ENCODE measurements at regions not wholly inside any gene's neighbourhood (a gene's known extent, or its start where the extent isn't known, plus 50 kb on each side); places are given as distances from the start of the nearest gene placed in this dataset.
A peak's percentile ranks its signal among the peaks of the same experiment; 100 is the strongest.

- DNase-seq (ENCODE audit: low spot score), result no peak
Measured at GRCh38 chr10:129397198-129397974, 69.7 kb upstream of the MGMT start.

DNA sequence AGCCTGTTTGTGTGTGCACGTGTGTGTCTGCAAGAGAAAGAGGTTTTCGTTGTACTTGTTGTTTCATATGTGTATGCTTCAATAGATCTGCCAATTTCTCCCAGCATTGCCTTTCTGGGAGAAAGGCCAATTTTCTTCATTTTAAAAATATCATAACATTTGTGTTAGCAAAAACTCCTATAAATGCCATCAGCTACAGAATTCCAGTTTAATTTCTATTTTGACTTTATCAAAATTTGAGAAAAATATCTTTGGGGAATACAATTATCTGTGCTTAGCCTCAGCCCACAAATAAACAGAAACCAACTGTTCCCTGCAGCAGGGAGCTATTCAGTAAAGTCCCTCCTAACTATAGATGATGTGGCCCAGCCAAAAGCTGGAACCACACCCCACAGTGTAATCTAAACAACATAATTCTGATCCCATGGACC, 68.3 kb upstream of the MGMT start:
- DNase-seq (ENCODE audit: low spot score), result peak; percentile 20

GRCh38 chr10:129400426-129400825, 66.6 kb upstream of the MGMT start:
- DNase-seq (ENCODE audit: low spot score), result no peak

GRCh38 chr10:129402459-129402858, 64.6 kb upstream of the MGMT start:
- no peak for DNase-seq (ENCODE audit: low spot score)

- DNase-seq (ENCODE audit: low spot score), result no peak
Measured at GRCh38 chr10:129404091-129404490, 63.0 kb upstream of the MGMT start.

DNA sequence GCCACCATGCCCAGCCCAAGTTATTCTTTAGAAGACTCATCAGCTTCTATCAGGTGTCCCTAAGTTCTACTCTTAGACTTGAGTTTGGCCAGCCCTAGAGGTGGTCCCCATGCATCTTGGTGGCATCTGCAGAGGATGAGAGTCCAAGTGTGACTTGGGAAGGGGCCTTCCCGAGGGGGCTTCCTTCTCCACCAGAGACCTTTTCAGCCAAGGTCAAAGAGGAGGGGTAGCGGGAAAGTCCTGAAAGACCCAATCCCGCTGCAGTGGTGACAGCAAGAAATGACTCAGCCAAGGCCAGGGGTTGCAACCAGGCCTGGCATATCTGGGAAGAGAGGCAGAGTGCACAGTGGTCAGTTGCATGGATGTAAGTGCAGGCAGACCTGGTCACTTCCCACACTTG, 61.7 kb upstream of the MGMT start:
- no peak for DNase-seq (ENCODE audit: low spot score)

- no peak for DNase-seq (ENCODE audit: low spot score)
Measured at GRCh38 chr10:129410688-129411392, 56.2 kb upstream of the MGMT start.

- no peak for DNase-seq (ENCODE audit: low spot score)
Measured at GRCh38 chr10:129411393-129411705, 55.7 kb upstream of the MGMT start.

DNA sequence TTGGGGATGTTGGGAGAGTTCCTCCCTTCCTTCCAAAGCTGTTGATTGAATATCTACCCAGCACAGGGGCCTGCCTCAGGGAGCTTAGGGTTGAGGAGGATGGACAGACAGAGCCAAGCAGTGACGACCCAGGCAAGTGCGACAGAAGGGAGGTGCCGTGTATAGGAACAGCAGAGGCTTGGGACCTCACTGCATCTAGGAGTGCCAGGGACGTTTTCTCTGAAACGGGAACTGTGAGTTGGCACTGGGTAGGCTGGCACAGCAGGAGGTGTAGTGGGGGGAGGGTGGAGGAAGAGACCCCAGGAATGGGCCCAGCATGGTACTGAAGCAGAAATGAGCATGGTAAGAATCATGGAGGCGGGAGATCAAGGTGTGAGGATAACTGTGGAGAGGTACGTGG, 55.3 kb upstream of the MGMT start:
- no peak for DNase-seq (ENCODE audit: low spot score)

DNA sequence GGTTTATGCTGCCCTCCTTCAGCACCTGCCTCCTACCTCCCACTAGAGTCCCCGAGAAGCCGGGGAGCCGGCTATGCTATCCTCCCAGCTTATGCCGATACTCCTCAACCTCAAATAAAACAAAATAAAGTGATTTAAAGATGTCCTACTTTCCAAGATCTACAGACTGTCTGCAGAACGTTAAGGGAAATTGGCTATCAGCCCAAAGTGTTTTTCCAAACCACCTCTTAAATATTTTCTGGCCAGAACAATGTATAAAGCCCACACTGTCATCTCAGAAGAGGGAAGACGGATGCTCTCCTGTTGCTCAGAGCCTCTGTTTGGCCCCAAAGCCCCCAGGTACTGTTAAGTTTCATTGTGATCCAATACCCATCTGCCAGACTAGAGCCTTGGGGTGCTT, 54.0 kb upstream of the MGMT start:
- no peak for DNase-seq (ENCODE audit: low spot score)

DNA sequence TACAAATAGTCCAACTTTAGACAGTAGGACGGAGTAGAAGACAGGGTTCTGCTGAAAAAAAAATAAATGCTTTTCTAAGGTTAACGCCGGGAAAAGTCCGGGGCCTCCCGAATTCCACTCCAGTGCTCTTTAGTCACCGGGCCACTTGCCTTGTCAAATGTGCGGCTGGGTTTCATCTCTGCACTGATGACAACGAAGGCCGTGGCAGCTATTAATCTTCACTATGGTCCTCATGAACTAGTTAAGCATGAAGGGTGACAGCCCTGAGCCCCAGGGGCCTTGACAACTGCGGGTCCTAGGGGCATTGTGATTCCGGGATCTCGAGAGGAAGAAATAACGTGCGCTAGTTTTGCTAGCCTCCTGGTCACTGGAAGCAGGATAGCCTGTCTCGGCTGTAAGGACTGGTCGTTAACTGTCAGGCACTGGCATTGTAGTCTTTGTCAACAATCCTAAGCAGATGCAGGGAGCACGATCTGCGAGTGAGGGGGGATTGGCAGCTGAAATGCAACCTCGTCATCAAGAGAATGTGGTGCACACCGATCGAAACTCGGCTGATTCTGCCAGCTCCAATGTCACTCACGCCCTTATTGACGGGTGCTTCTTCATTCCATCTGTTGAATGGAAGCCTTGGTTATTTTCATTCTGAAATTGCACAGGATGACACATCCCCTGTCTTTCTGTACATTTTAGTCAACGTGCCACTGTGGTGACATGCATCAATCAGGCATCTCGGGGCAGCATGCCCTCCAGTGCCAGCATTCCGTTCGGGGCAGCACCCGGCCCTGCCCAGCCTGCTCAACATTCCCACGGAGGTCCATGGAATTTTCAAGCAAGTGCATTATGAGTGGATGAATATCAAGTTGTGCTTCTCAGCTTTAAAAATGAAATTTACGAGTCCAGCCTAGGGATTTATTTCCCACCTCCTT, 51.6 kb upstream of the MGMT start:
- DNase-seq (ENCODE audit: low spot score), result no peak

GRCh38 chr10:129416155-129416554, 50.9 kb upstream of the MGMT start:
- DNase-seq (ENCODE audit: low spot score), result no peak

DNA sequence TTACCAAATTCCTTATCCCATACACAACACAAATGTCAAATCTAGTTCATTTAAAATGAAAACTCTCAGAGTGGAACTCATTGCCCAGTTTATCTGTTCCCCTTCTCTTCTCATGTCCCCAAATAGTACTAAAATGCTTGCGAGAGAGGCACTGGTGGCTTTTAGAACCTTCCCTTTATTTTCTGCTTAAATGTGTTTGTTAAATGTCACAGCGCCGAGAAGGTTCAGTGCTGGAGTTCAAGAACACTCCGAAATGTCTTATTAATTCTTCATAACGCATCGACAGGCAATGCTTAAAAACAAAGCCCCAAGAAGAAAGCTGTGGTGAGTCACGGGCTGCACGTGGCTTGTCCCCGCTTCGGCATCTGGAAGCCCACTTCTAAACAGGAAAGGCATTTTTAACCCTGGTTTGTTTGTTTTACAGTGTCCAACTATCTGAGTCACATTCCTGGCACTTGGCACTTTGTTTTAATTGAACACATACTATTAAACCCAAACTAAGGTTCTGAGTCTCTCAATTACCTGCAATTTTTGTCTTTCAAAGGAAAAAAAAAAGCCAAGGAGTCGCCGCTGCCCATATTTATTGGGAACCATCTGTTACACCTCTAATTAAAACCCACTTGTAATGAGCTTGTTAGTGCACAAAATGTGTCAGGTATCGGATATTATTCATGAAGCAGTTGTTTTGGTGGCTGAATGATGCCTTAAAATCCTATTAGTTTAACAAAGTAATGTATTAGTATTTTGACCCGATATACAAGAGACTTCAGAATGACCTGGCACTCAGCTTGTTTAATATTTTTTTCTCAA, 49.9 kb upstream of the MGMT start:
- DNase-seq (ENCODE audit: low spot score), result no peak
